ENCODE measurements at regions not wholly inside any gene's neighbourhood (a gene's known extent, or its start where the extent isn't known, plus 50 kb on each side); places are given as distances from the start of the nearest gene placed in this dataset.

DNA sequence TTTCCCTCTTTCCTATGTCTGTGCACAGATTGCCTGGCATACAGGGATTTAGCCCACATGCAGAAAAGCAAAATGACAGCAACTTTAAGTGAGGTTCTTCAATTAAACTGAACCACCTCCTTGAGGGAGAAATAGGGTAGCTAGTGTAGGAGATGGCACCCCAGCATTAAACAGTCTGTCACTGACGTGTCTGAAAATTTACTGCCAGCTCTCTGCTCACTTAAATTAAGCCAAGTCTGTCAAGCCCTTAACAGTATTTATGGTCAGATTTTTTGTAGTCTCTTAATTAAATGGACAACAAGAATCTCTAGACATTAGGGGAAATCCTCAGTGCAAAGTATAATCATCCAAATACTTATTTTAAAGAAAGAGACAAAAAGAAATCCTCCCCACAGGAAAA is 696.5 kb upstream of the PTBP2 start:
- TF ChIP-seq, protein P1, sequence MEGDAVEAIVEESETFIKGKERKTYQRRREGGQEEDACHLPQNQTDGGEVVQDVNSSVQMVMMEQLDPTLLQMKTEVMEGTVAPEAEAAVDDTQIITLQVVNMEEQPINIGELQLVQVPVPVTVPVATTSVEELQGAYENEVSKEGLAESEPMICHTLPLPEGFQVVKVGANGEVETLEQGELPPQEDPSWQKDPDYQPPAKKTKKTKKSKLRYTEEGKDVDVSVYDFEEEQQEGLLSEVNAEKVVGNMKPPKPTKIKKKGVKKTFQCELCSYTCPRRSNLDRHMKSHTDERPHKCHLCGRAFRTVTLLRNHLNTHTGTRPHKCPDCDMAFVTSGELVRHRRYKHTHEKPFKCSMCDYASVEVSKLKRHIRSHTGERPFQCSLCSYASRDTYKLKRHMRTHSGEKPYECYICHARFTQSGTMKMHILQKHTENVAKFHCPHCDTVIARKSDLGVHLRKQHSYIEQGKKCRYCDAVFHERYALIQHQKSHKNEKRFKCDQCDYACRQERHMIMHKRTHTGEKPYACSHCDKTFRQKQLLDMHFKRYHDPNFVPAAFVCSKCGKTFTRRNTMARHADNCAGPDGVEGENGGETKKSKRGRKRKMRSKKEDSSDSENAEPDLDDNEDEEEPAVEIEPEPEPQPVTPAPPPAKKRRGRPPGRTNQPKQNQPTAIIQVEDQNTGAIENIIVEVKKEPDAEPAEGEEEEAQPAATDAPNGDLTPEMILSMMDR (IDR thresholded peaks at IDR 0.05): no peak
- TF ChIP-seq EP300 (IDR thresholded peaks at IDR 0.05) (no peak), POLR2A (IDR thresholded peaks at IDR 0.05; ENCODE audit: low read depth) (no peak)
